Naive B cell (primary cell): ENCODE measurements at regions not wholly inside any gene's neighbourhood (a gene's known extent, or its start where the extent isn't known, plus 50 kb on each side); places are given as distances from the start of the nearest gene placed in this dataset.
"Not testable (repeated sequence)": the region's sequence is repeated elsewhere in the genome, so short reads cannot be mapped to it uniquely, and the experiment has no call there.

Experiments used
- ATAC-seq, 2 donors: fragments of 150-1000 bp; cut with Tn5 transposase; 2 replicates each; pipeline ENCODE4 v1.10.0; 2021; ENCODE audit warnings: low read depth in 2 of 2, mild to moderate bottlenecking in 2 of 2, moderate library complexity in 2 of 2
- DNase-seq: peaks from one replicate; pipeline ENCODE4 v3.0.0; 2022
- H3K27ac Mint-ChIP-seq, 6 donors: one replicate each; pipeline ENCODE4 v1.8.0; 2020 to 2022; ENCODE audit warnings: mild to moderate bottlenecking in 6 of 6, mixed read lengths in 6 of 6, moderate library complexity in 5 of 6, inconsistent platforms in 2 of 6
- H3K27me3 Mint-ChIP-seq, 3 donors: one replicate each; pipeline ENCODE4 v1.8.0; 2021 to 2022; ENCODE audit warnings: mixed read lengths in 3 of 3, mild to moderate bottlenecking in 1 of 3
- H3K36me3 Mint-ChIP-seq, 2 donors: one replicate each; pipeline ENCODE4 v1.8.0; 2020 to 2022; ENCODE audit warnings: mixed read lengths in 2 of 2, inconsistent platforms in 1 of 2, mild to moderate bottlenecking in 1 of 2
- H3K4me1 Mint-ChIP-seq, 3 donors: one replicate each; pipeline ENCODE4 v1.8.0; 2020 to 2022; ENCODE audit warnings: mixed read lengths in 3 of 3, inconsistent platforms in 1 of 3, mild to moderate bottlenecking in 1 of 3, moderate library complexity in 1 of 3
- H3K4me3 Mint-ChIP-seq, 8 donors: one replicate each; pipeline ENCODE4 v1.8.0; 2020 to 2022; ENCODE audit warnings: mild to moderate bottlenecking in 8 of 8, mixed read lengths in 8 of 8, moderate library complexity in 8 of 8, inconsistent platforms in 2 of 8
- H3K9me3 Mint-ChIP-seq, 7 donors: one replicate each; pipeline ENCODE4 v1.8.0; 2020 to 2022; ENCODE audit warnings: mixed read lengths in 7 of 7, mild to moderate bottlenecking in 5 of 7, inconsistent platforms in 2 of 7, moderate library complexity in 1 of 7

DNA sequence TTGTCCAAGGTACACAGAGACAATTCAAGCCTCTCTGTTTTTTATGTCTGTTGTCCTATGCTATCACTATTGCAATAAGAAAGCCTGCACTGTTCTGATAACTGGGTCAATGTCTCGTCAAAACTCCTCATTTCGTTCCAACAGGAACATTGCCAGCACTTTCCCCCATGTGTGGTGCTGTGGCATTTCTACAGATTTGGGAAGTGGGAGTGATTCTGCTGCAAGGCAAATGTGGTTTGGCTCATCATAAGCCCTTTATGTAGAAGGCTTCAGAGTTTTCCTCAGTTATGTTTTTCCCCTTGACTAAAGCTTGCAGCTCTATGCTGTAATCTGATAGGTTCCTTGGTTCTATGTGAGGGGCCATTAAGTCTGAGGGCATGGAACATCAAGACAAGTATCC is 324.1 kb upstream of the TCF4 start:
- Mint-ChIP-seq H3K27ac (no peak overlapping the region), H3K9me3 (peaks cover under 1 to 7% (median 5%) of the 10 kb centered on the region in 7 donors), H3K4me3 (peak overlapping the region in 1 of 8 donors; percentile 4), H3K27me3 (peaks cover 0 to 6% (median 0%) of the 10 kb centered on the region in 3 donors), H3K4me1 (peaks cover 7 to 15% (median 12%) of the 10 kb centered on the region in 3 donors), H3K36me3 (peaks cover 0 to 9% of the 10 kb centered on the region in 2 donors)
- ATAC-seq (no peak), DNase-seq (no peak)

- Mint-ChIP-seq H3K27me3 (peaks cover 0 to 6% (median 0%) of the 10 kb centered on the region in 3 donors), H3K27ac (peak overlapping the region in 1 of 6 donors; percentile 16), H3K4me3 (no peak overlapping the region), H3K9me3 (peaks cover 0 to 5% (median 0%) of the 10 kb centered on the region in 7 donors), H3K36me3 (peaks cover 0 to 6% of the 10 kb centered on the region in 2 donors), H3K4me1 (peaks cover 7 to 28% (median 16%) of the 10 kb centered on the region in 3 donors)
- ATAC-seq (no peak), DNase-seq (no peak)
Measured at GRCh38 chr18:55910296-55910695, 322.3 kb upstream of the TCF4 start.

GRCh38 chr18:55908901-55909366 is 320.9 kb upstream of the TCF4 start:
- Mint-ChIP-seq H3K4me1 (peaks cover 7 to 28% (median 16%) of the 10 kb centered on the region in 3 donors), H3K36me3 (peaks cover 0 to 6% of the 10 kb centered on the region in 2 donors), H3K27ac (no peak overlapping the region), H3K27me3 (no peaks in the 10 kb centered on the region), H3K9me3 (peaks cover 0 to 5% (median 0%) of the 10 kb centered on the region in 7 donors), H3K4me3 (peak overlapping the region in 1 of 8 donors; percentile 39)
- ATAC-seq (no peak), DNase-seq (no peak)

- ATAC-seq (no peak), DNase-seq (no peak)
- Mint-ChIP-seq H3K36me3 (peaks cover 0 to 6% of the 10 kb centered on the region in 2 donors), H3K4me3 (peak overlapping the region in 2 of 8 donors; percentile 18 to 39), H3K27me3 (no peaks in the 10 kb centered on the region), H3K4me1 (peaks cover 7 to 28% (median 16%) of the 10 kb centered on the region in 3 donors), H3K27ac (peak overlapping the region in 2 of 6 donors; percentile 61 to 65), H3K9me3 (peaks cover 0 to 5% (median 0%) of the 10 kb centered on the region in 7 donors)
Measured at GRCh38 chr18:55907453-55908175, 319.6 kb upstream of the TCF4 start.

DNA sequence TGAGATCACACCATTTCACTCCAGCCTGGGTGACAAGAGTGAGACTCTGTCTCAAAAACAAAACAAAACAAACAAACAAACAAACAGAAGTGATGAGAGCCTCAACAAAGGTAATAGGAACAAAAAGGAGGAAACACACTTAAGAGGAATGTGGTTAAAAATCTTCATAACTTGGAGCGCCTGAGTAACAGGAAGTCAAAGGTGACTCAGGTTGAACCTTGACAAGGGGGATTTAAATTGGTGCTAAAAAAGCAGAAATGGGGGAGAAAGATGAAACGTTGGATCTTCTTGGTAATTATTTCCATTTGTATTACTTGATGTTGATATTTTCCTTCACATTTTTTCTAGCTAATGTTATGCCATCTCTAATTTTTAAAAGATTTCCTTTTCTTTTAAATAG is 318.5 kb upstream of the TCF4 start:
- Mint-ChIP-seq H3K4me3 (no peak overlapping the region), H3K36me3 (peaks cover 0 to 6% of the 10 kb centered on the region in 2 donors)
- peak; percentile 27 to 39 for ATAC-seq

GRCh38 chr18:55903911-55904310 is 315.9 kb upstream of the TCF4 start:
- no peak overlapping the region for H3K27ac Mint-ChIP-seq
- peaks cover 7 to 23% (median 16%) of the 10 kb centered on the region in 3 donors for H3K4me1 Mint-ChIP-seq

More for the DNA sequence above, 318.5 kb upstream of the TCF4 start:
- no peak for DNase-seq
- Mint-ChIP-seq H3K4me1 (peaks cover 7 to 28% (median 16%) of the 10 kb centered on the region in 3 donors), H3K27ac (peak overlapping the region in 2 of 6 donors; percentile 27 to 43), H3K27me3 (no peaks in the 10 kb centered on the region), H3K9me3 (peaks cover 0 to 5% (median 0%) of the 10 kb centered on the region in 7 donors)

DNA sequence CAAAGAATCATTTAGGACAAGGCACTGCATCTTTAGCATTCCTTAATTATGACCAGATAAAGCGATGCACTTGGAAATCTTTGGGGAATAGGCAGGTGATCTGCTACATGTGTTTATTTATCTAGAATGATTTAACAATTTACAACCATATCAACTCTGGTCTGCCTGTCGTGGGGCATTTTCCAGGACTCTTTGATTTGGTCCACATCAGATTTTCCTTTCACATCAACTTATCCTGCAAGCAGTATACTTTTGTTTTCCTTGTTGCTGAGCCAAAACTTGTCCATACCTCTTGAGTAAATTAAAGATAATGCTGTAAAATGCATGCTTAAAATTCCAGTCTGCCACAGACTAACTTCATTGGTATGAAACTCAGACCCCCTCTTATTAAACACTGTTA is 312.4 kb upstream of the TCF4 start:
- Mint-ChIP-seq H3K36me3 (no peaks in the 10 kb centered on the region), H3K4me1 (no peaks in the 10 kb centered on the region), H3K27ac (no peak overlapping the region), H3K9me3 (no peaks in the 10 kb centered on the region), H3K27me3 (peaks cover 0 to 3% (median 0%) of the 10 kb centered on the region in 3 donors), H3K4me3 (no peak overlapping the region)
- ATAC-seq (no peak), DNase-seq (no peak)

More at GRCh38 chr18:55903911-55904310, 315.9 kb upstream of the TCF4 start:
- Mint-ChIP-seq H3K36me3 (peaks cover 0 to 6% of the 10 kb centered on the region in 2 donors), H3K27me3 (no peaks in the 10 kb centered on the region), H3K9me3 (peaks cover 0 to 5% (median 0%) of the 10 kb centered on the region in 7 donors), H3K4me3 (no peak overlapping the region)
- DNase-seq: no peak
- ATAC-seq: no peak

GRCh38 chr18:55897091-55897689 is 309.2 kb upstream of the TCF4 start:
- H3K9me3 Mint-ChIP-seq: no peaks in the 10 kb centered on the region
- H3K4me1 Mint-ChIP-seq: no peaks in the 10 kb centered on the region
- H3K36me3 Mint-ChIP-seq: peaks cover 0 to 2% of the 10 kb centered on the region in 2 donors
- H3K4me3 Mint-ChIP-seq: no peak overlapping the region
- peaks cover 0 to 5% (median 0%) of the 10 kb centered on the region in 3 donors for H3K27me3 Mint-ChIP-seq
- ATAC-seq (no peak), DNase-seq (no peak)
- H3K27ac Mint-ChIP-seq: no peak overlapping the region

DNA sequence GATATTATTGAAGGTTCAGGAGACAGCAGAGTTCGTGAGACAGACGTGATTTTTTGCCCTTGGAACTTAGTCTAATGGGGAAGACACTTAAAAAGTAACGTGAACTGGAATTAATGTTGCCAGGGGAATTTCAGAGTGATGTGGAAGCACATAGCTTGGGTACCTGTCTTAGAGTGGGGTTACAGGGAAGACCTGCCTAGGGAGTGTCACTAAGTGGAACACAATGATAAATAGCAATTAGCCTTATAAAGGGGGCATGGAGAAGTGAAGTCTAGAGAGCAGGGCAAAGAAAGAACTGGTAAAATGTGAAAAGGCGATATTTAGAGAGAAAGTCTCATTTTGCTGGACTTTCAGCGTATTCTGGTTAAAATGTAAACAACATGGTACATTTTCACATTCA is 306.0 kb upstream of the TCF4 start:
- H3K27ac Mint-ChIP-seq: no peak overlapping the region
- no peak overlapping the region for H3K4me3 Mint-ChIP-seq
- peaks cover 0 to 7% of the 10 kb centered on the region in 2 donors for H3K36me3 Mint-ChIP-seq
- H3K9me3 Mint-ChIP-seq: no peaks in the 10 kb centered on the region
- ATAC-seq (no peak), DNase-seq (no peak)
- peaks cover 0 to 5% (median 0%) of the 10 kb centered on the region in 3 donors for H3K27me3 Mint-ChIP-seq
- H3K4me1 Mint-ChIP-seq: no peaks in the 10 kb centered on the region

DNA sequence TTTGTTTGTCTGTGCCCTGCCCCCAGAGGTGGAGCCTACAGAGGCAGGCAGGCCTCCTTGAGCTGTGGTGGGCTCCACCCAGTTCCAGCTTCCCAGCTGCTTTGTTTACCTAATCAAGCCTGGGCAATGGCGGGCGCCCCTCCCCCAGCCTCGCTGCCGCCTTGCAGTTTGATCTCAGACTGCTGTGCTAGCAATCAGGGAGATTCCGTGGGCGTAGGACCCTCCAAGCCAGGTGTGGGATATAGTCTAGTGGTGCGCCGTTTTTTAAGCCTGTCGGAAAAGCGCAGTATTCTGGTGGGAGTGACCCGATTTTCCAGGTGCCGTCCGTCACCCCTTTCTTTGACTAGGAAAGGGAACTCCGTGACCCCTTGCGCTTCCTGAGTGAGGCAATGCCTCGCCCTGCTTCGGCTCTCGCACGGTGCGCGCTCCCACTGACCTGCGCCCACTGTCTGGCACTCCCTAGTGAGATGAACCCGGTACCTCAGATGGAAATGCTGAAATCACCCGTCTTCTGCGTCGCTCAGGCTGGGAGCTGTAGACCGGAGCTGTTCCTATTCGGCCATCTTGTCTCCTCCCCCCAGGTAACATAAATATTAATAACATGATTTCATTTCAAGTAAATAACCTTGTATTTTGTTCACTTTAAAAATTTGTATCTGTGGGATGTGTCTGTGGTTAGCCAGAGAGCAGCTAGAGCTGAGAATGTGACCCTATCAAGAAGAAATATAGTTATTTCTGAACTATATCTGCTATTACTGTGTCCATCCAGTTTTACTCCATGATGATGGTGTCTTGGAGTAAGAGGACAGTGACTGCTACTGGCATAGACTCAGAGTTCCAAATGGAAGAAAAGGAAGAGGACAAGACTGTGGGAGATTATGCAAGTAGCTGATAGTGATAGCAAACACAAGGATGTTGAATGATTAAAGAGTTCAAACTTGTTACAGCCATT is 305.1 kb upstream of the TCF4 start:
- not testable (repeated sequence) for DNase-seq, H3K4me1 Mint-ChIP-seq, ATAC-seq, H3K36me3 Mint-ChIP-seq, H3K9me3 Mint-ChIP-seq, H3K27me3 Mint-ChIP-seq
- Mint-ChIP-seq H3K27ac (peak overlapping the region in 1 of 6 donors; percentile 40), H3K4me3 (peak overlapping the region in 1 of 8 donors; percentile 29)

GRCh38 chr18:55886886-55887285 is 298.9 kb upstream of the TCF4 start:
- no peaks in the 10 kb centered on the region for H3K4me1 Mint-ChIP-seq
- H3K4me3 Mint-ChIP-seq: no peak overlapping the region
- H3K27ac Mint-ChIP-seq: no peak overlapping the region
- ATAC-seq (no peak), DNase-seq (no peak)
- no peaks in the 10 kb centered on the region for H3K27me3 Mint-ChIP-seq
- peaks cover 0 to 2% of the 10 kb centered on the region in 2 donors for H3K36me3 Mint-ChIP-seq
- H3K9me3 Mint-ChIP-seq: peaks cover 0 to 12% (median 4%) of the 10 kb centered on the region in 7 donors

- no peak overlapping the region for H3K4me3 Mint-ChIP-seq
- H3K27ac Mint-ChIP-seq: no peak overlapping the region
- ATAC-seq (no peak), DNase-seq (no peak)
- H3K27me3 Mint-ChIP-seq: no peaks in the 10 kb centered on the region
- peaks cover 0 to 12% (median 4%) of the 10 kb centered on the region in 7 donors for H3K9me3 Mint-ChIP-seq
- no peaks in the 10 kb centered on the region for H3K4me1 Mint-ChIP-seq
- no peaks in the 10 kb centered on the region for H3K36me3 Mint-ChIP-seq
Measured at GRCh38 chr18:55884498-55884897, 296.5 kb upstream of the TCF4 start.

DNA sequence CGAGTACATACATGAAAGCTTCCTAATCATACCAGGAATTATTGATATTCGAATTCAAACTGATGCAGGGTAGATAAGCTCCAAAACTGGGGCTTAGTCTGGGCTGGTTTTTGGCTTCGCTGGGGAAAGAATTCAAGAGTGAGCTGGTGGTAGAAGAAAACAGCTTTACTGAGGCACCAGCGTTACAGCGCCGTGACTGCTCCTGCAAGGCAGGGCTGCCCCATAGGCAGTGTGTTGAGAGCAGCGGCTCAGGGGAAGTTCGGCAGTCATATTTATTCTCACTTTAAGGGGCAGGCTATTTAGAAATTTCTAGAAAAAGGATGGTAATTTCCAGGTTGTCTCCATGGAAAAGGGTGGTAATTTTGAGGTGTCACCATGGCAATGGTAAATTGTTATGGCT is 292.6 kb upstream of the TCF4 start:
- peaks cover 4 to 7% (median 5%) of the 10 kb centered on the region in 3 donors for H3K4me1 Mint-ChIP-seq

More for the DNA sequence above, 292.6 kb upstream of the TCF4 start:
- H3K4me3 Mint-ChIP-seq: no peak overlapping the region
- no peaks in the 10 kb centered on the region for H3K27me3 Mint-ChIP-seq
- DNase-seq (no peak), ATAC-seq (no peak)
- H3K27ac Mint-ChIP-seq: no peak overlapping the region
- peaks cover 0 to 5% (median 0%) of the 10 kb centered on the region in 7 donors for H3K9me3 Mint-ChIP-seq
- no peaks in the 10 kb centered on the region for H3K36me3 Mint-ChIP-seq
